B cell (primary cell): ENCODE measurements at regions not wholly inside any gene's neighbourhood (a gene's known extent, or its start where the extent isn't known, plus 50 kb on each side); places are given as distances from the start of the nearest gene placed in this dataset.

Experiments
- ATAC-seq: fragments of 200-7000 bp; cut with Tn5 transposase; one replicate; pipeline ENCODE4 v1.10.0; 2021; ENCODE audit warnings: low read depth, mild to moderate bottlenecking, moderate number of reproducible peaks, moderate library complexity
- CTCF ChIA-PET: fragments of 350-600 bp; sonication (Branson Sonifier 250); formaldehyde crosslinking; loops from one replicate; lab custom pipeline; 2021; ENCODE audit warnings: antibody characterized with exemption, inconsistent platforms; lab: Charles Lee
- POLR2A ChIA-PET: fragments of 350-600 bp; sonication (Branson Sonifier 250); formaldehyde crosslinking; loops from one replicate; lab custom pipeline; 2021; ENCODE audit warnings: antibody characterized with exemption; lab: Charles Lee
- DNase-seq: peaks from one replicate; pipeline ENCODE4 v3.0.0; 2013
- H2AFZ ChIP-seq: 2 replicates; pipeline ENCODE4 v1.6.1; 2012; ENCODE audit warnings: mild to moderate bottlenecking, low read depth, low read length; ENCODE audit not compliant: insufficient read depth, poor library complexity, severe bottlenecking
- H3K27ac ChIP-seq, 2 donors: 1 replicate in 1 of 2; 2 replicates in 1 of 2; pipeline ENCODE4 v1.5.1; 2012 to 2013; ENCODE audit warnings: low read length in 2 of 2, mild to moderate bottlenecking in 2 of 2, moderate library complexity in 1 of 2
- H3K27me3 ChIP-seq, 4 experiments: fragments of 200-600 bp in 1 of 4; sonication (generic) in 1 of 4; replicated peaks in 1 of 4; 1 replicate in 2 of 4; 2 replicates in 2 of 4; pipeline versions ENCODE4 v1.6.1 to v1.7.0; 2013 to 2016; ENCODE audit warnings: low read length in 3 of 4, mild to moderate bottlenecking in 2 of 4, mixed read lengths in 1 of 4, moderate library complexity in 1 of 4; ENCODE audit not compliant: insufficient read depth in 4 of 4, control insufficient read depth in 3 of 4; ENCODE audit errors: control extremely low read depth in 1 of 4
- H3K36me3 ChIP-seq, 2 experiments: replicated peaks in 1 of 2; 1 replicate in 1 of 2; 2 replicates in 1 of 2; pipeline versions ENCODE4 v1.6.1 to v1.7.1; 2013; ENCODE audit warnings: low read length in 1 of 2; ENCODE audit not compliant: insufficient read depth in 2 of 2, control insufficient read depth in 1 of 2; ENCODE audit errors: control extremely low read depth in 1 of 2, extremely low read depth in 1 of 2
- H3K4me1 ChIP-seq, 2 donors: fragments of 200-600 bp in 1 of 2; sonication (generic) in 1 of 2; 1 replicate in 1 of 2; 2 replicates in 1 of 2; pipeline versions ENCODE4 v1.5.1 to v1.6.1; 2013 to 2017; ENCODE audit warnings: low read length in 2 of 2; ENCODE audit not compliant: control insufficient read depth in 2 of 2, insufficient read depth in 2 of 2
- H3K4me2 ChIP-seq: replicated peaks from 2 replicates; pipeline ENCODE3; 2012; ENCODE audit warnings: mild to moderate bottlenecking, low read depth, low read length; ENCODE audit not compliant: poor library complexity, severe bottlenecking
- H3K4me3 ChIP-seq, 5 experiments: fragments of 200-600 bp in 1 of 5; sonication (generic) in 1 of 5; 1 replicate in 3 of 5; 2 replicates in 2 of 5; pipeline versions ENCODE4 v1.5.1 to v1.7.0; 2011 to 2016; ENCODE audit warnings: low read length in 4 of 5, mild to moderate bottlenecking in 4 of 5, low read depth in 2 of 5, control low read depth in 1 of 5, moderate library complexity in 1 of 5; ENCODE audit not compliant: insufficient read depth in 1 of 5; ENCODE audit errors: control extremely low read depth in 1 of 5, extremely low read depth in 1 of 5
- H3K79me2 ChIP-seq: fragments of 200-600 bp; sonication (generic); one replicate; pipeline ENCODE4 v1.6.0; 2016; ENCODE audit warnings: low read length; ENCODE audit not compliant: control insufficient read depth, insufficient read depth
- H3K9ac ChIP-seq: fragments of 200-600 bp; sonication (generic); 2 replicates; pipeline ENCODE4 v1.6.1; 2017; ENCODE audit warnings: mild to moderate bottlenecking, low read length, moderate library complexity
- H3K9me3 ChIP-seq, 3 donors: one replicate each; pipeline versions ENCODE4 v1.6.1 to v1.7.1; 2013; ENCODE audit warnings: low read length in 2 of 3; ENCODE audit not compliant: control insufficient read depth in 2 of 3, insufficient read depth in 1 of 3; ENCODE audit errors: control extremely low read depth in 1 of 3
- H4K20me1 ChIP-seq: 2 replicates; pipeline ENCODE4 v1.6.0; 2012; ENCODE audit warnings: mild to moderate bottlenecking, low read length; ENCODE audit not compliant: insufficient read depth, control insufficient read depth, poor library complexity, severe bottlenecking
- H3K27ac Mint-ChIP-seq: one replicate; pipeline ENCODE4 v1.8.0; 2021; ENCODE audit warnings: mixed read lengths
- H3K27me3 Mint-ChIP-seq: one replicate; pipeline ENCODE4 v1.8.0; 2021; ENCODE audit warnings: mixed read lengths
- H3K4me1 Mint-ChIP-seq: one replicate; pipeline ENCODE4 v1.8.0; 2021; ENCODE audit warnings: mixed read lengths
- H3K4me3 Mint-ChIP-seq: one replicate; pipeline ENCODE4 v1.8.0; 2021; ENCODE audit warnings: mixed read lengths
- H3K9me3 Mint-ChIP-seq: one replicate; pipeline ENCODE4 v1.8.0; 2022; ENCODE audit warnings: mixed read lengths; ENCODE audit not compliant: insufficient read depth
- CTCF ChIP-seq: fragments of 200-600 bp; IDR thresholded peaks from one replicate; pipeline ENCODE4 v1.8.0; 2022; ENCODE audit warnings: antibody characterized with exemption, mild to moderate bottlenecking
- EZH2 ChIP-seq: IDR thresholded peaks from 2 replicates; pipeline ENCODE4 v1.6.1; 2012; ENCODE audit warnings: borderline replicate concordance, low read depth, mild to moderate bottlenecking, moderate library complexity, low read length; ENCODE audit not compliant: insufficient read depth, poor library complexity, severe bottlenecking
- WGBS: methylation state at CpG from one replicate; pipeline ENCODE4 v1.1.5; 2013; ENCODE audit warnings: missing lambda C conversion rate; ENCODE audit not compliant: insufficient coverage; 5-methylcytosine and 5-hydroxymethylcytosine counted together
- intact Hi-C: fragments of 100-400 bp; cut with micrococcal nuclease; formaldehyde crosslinking; loops from one replicate; pipeline ENCODE4 v1.10.0; 2022

DNA sequence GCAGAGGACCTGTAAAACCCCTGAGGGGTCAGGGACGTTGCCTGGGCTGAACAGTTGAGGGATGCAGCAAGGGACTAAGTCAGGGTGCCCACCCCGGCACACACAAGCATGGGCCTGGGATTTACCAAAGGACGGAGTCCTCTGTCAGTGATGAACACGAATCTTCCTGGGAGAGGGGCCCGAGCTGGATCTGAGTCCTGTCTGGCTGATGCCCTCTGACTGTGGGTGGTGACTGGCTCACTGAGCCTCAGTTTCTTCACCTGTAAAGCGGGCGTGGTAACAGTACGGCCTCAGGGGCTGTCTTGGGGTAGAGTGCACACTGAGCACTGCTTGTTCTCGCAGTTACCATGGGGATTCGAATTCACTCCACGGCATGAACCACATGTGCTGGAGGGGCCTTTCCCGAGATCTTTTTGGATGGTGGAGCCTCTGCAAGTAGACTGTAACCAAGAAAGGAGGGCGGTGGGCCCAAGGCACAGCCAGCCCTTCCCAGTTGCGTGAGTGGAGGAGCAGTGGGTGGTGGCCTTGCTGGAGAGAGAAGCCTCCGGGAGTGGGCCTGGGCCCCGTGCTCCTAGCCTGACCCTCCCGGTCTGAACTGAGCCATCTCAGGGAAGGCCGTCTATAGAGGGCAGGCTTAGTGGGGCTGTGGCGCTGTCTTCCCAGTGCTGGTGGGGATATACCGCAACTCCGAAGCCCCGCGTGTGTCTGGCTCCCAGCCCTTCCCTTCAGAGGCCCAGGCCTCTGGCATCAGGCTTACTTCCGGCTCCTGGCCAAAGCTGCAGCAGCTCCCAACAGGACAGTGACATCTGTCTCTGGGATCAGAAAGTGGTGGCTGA lies 130.8 kb upstream of the HS6ST1 start:
- no peak overlapping the region for H2AFZ ChIP-seq
- Mint-ChIP-seq H3K27me3 (peaks cover 9% of the 10 kb centered on the region), H3K27ac (no peak overlapping the region), H3K9me3 (no peaks in the 10 kb centered on the region), H3K4me3 (no peak overlapping the region), H3K4me1 (no peaks in the 10 kb centered on the region)
- no peak overlapping the region for H3K4me3 ChIP-seq
- 92% methylated on average over 24 of the region's 24 CpGs for WGBS
- H3K4me1 ChIP-seq: no peaks in the 10 kb centered on the region
- H3K27ac ChIP-seq: no peak overlapping the region
- H3K9me3 ChIP-seq: peaks cover 0 to 6% (median 0%) of the 10 kb centered on the region in 3 donors
- ChIA-PET POLR2A (no interaction called here), CTCF (no interaction called here)
- no peaks in the 10 kb centered on the region for H3K36me3 ChIP-seq
- DNase-seq (no peak), ATAC-seq (no peak)
- no peaks in the 10 kb centered on the region for H4K20me1 ChIP-seq
- H3K4me2 ChIP-seq: no peak overlapping the region
- TF ChIP-seq CTCF: no peak
- no peak for TF ChIP-seq EZH2
- no peak overlapping the region for H3K9ac ChIP-seq
- no peaks in the 10 kb centered on the region for H3K27me3 ChIP-seq
- intact Hi-C loops: no loop called here
- H3K79me2 ChIP-seq: no peaks in the 10 kb centered on the region

DNA sequence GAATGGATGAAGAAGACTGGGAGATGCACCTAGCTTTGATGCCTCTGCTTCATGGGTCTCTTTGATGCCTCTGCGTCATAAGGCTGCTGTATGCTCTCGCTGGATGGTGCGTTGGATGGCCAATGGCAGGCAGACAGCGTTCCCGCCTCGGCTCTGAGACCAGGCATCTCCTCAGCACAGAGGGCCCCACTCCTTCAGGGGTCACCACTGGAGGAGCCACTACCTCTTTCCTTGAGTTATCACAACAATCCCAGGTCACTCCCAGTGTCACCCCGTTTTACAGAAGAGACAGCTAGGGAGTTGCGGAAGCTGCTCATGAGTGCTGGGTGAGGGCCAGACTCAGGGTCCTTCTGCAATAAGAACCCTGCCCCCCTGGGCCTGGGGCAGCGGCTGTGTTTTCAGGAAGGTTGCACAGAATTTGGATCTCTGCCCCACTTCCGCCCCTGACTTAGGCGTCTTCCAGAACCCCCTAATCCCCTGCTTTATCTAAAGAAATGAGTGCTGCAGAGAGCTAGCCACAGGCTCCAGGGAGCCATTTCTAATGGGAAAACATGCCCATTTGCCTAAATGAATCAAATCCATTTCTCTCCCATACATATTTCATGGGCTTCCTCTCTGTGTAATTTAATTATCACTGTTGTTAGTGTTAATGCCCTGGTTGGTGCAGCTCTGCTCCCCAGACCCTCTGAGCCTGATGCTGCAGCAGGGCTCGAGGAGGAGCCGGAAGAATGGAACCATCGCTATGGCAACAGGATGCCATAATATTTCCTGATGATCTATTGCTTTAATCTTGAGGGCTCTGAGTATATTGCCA lies 131.8 kb upstream of the HS6ST1 start:
- H3K27me3 ChIP-seq: no peaks in the 10 kb centered on the region
- no peaks in the 10 kb centered on the region for H3K4me1 ChIP-seq
- peaks cover 13% of the 10 kb centered on the region for H3K27me3 Mint-ChIP-seq
- no peak overlapping the region for H3K27ac Mint-ChIP-seq
- no peaks in the 10 kb centered on the region for H3K9me3 Mint-ChIP-seq
- DNase-seq (no peak), ATAC-seq (no peak)
- no peak overlapping the region for H2AFZ ChIP-seq
- WGBS: 90% methylated on average over 11 of the region's 14 CpGs
- intact Hi-C loops: no loop called here
- H3K4me1 Mint-ChIP-seq: no peaks in the 10 kb centered on the region
- H4K20me1 ChIP-seq: no peaks in the 10 kb centered on the region
- H3K9me3 ChIP-seq: peaks cover 0 to 8% (median 0%) of the 10 kb centered on the region in 3 donors
- no peak overlapping the region for H3K4me2 ChIP-seq
- ChIA-PET POLR2A (no interaction called here), CTCF (no interaction called here)
- TF ChIP-seq CTCF (no peak), EZH2 (no peak)
- no peak overlapping the region for H3K4me3 Mint-ChIP-seq
- H3K4me3 ChIP-seq: no peak overlapping the region
- H3K36me3 ChIP-seq: no peaks in the 10 kb centered on the region
- H3K27ac ChIP-seq: no peak overlapping the region
- H3K9ac ChIP-seq: no peak overlapping the region
- no peaks in the 10 kb centered on the region for H3K79me2 ChIP-seq
